Fibroblast of pulmonary artery (primary cell): ENCODE measurements at regions not wholly inside any gene's neighbourhood (a gene's known extent, or its start where the extent isn't known, plus 50 kb on each side); places are given as distances from the start of the nearest gene placed in this dataset.

Source experiments
- DNase-seq: peaks from one replicate; pipeline ENCODE4 v3.0.0-alpha.2; 2010; ENCODE audit warnings: low read depth
- H3K4me3 ChIP-seq: replicated peaks from 2 replicates; pipeline ENCODE4 v1.5.1; 2011; ENCODE audit warnings: low read depth, mild to moderate bottlenecking, control low read depth, low read length, moderate library complexity
- CTCF ChIP-seq: IDR thresholded peaks from 2 replicates; pipeline ENCODE4 v1.5.1; 2011; ENCODE audit warnings: mild to moderate bottlenecking, control low read depth, low read length, inconsistent platforms; ENCODE audit errors: missing control alignments

- no peak overlapping the region for H3K4me3 ChIP-seq
- no peak for TF ChIP-seq CTCF
- no peak for DNase-seq
Measured at GRCh38 chr1:109818988-109819764, 55.5 kb upstream of the EPS8L3 start.

- no peak for TF ChIP-seq CTCF
Measured at GRCh38 chr1:109818271-109818987, 54.7 kb upstream of the EPS8L3 start.

GRCh38 chr1:109817881-109818270 lies 54.2 kb upstream of the EPS8L3 start:
- no peak overlapping the region for H3K4me3 ChIP-seq
- no peak for DNase-seq
- TF ChIP-seq CTCF, result no peak

More at GRCh38 chr1:109818271-109818987, 54.7 kb upstream of the EPS8L3 start:
- H3K4me3 ChIP-seq, result no peak overlapping the region
- DNase-seq, result no peak

GRCh38 chr1:109816975-109817535 lies 53.3 kb upstream of the EPS8L3 start:
- no peak for TF ChIP-seq CTCF
- H3K4me3 ChIP-seq, result no peak overlapping the region
- DNase-seq, result no peak

DNA sequence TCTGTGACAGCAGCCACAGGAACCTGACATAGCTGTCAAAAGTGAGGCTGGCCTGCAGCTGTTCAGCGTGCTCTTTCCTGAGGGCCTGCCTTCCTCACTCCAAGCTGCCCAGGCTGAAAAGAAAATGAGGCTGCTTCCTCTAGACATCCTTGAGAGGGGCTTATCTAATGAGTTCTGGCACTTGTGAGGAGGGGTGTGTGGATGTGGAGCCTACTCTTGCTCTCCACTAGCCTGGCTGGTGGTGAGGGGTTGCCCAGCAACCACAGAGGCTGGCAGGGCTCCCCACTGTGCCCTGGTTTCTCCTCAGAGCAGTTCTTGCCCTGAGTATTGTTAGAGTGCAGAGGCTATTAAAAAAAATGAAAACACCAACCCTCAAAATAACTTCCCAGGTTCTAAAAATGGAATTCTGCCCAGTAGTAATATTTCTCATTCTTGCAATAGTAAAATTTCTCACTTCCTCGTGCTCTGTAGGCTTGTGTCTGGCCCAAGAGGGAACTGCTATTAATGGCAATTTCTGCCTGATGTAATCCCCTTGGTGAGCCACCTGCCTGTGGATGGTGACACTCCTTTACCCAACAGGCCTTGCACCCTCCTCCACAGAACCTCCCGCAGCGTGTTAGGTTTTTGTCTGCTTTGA lies 52.6 kb upstream of the EPS8L3 start:
- no peak overlapping the region for H3K4me3 ChIP-seq
- DNase-seq, result no peak
- no peak for TF ChIP-seq CTCF

- no peak for TF ChIP-seq CTCF
- H3K4me3 ChIP-seq, result no peak overlapping the region
- DNase-seq, result no peak
Measured at GRCh38 chr1:109815809-109816174, 52.1 kb upstream of the EPS8L3 start.
